ENCODE measurements at regions not wholly inside any gene's neighbourhood (a gene's known extent, or its start where the extent isn't known, plus 50 kb on each side); places are given as distances from the start of the nearest gene placed in this dataset.
"Not testable (repeated sequence)": the region's sequence is repeated elsewhere in the genome, so short reads cannot be mapped to it uniquely, and the experiment has no call there.

- DNase-seq (ENCODE audit: low spot score) (no peak), ATAC-seq (no peak)
- Mint-ChIP-seq H3K36me3 (no peaks in the 10 kb centered on the region), H3K27ac (no peak overlapping the region), H3K4me1 (peaks cover 2% of the 10 kb centered on the region; the same call in 1 of the 2 replicates), H3K9me3 (peaks cover 12% of the 10 kb centered on the region), H3K27me3 (ENCODE audit: low read depth) (no peaks in the 10 kb centered on the region), H3K4me3 (no peak overlapping the region)
- ChIA-PET CTCF (no interaction called here), POLR2A (no interaction called here)
- TF ChIP-seq PRRX2 (CRISPR knock-in tag; IDR thresholded peaks at IDR 0.05): no peak
These were observed 231.4 kb downstream of the NR2F1-AS1 start for GRCh38 chr5:93349613-93350012.

- ATAC-seq: no peak
- TF ChIP-seq TEAD4 (CRISPR knock-in tag; IDR thresholded peaks at IDR 0.05): no peak
- no peak for TF ChIP-seq ZNF263 (CRISPR knock-in tag; IDR thresholded peaks at IDR 0.05; ENCODE audit: low read depth)
- no peak for TF ChIP-seq ZNF671 (CRISPR knock-in tag; IDR thresholded peaks at IDR 0.05)
- no peak for TF ChIP-seq ARID4B (CRISPR knock-in tag; IDR thresholded peaks at IDR 0.05; ENCODE audit: borderline replicate concordance)
- no peak for TF ChIP-seq ATF6 (CRISPR knock-in tag; IDR thresholded peaks at IDR 0.05)
- no peak for TF ChIP-seq JAZF1 (CRISPR knock-in tag; IDR thresholded peaks at IDR 0.05)
- ChIA-PET CTCF (no interaction called here), POLR2A (no interaction called here)
- no peak for DNase-seq (ENCODE audit: low spot score)
- no peaks in the 10 kb centered on the region for H3K27me3 Mint-ChIP-seq (ENCODE audit: low read depth)
- H3K36me3 Mint-ChIP-seq: no peaks in the 10 kb centered on the region
- peaks cover 2% of the 10 kb centered on the region; the same call in 1 of the 2 replicates for H3K4me1 Mint-ChIP-seq
- H3K4me3 Mint-ChIP-seq: no peak overlapping the region
- peaks cover 12% of the 10 kb centered on the region for H3K9me3 Mint-ChIP-seq
- H3K27ac Mint-ChIP-seq: no peak overlapping the region
These were observed 232.8 kb downstream of the NR2F1-AS1 start for GRCh38 chr5:93348231-93348630.

- H3K27me3 Mint-ChIP-seq (ENCODE audit: low read depth); H3K4me3 Mint-ChIP-seq; H3K36me3 Mint-ChIP-seq; H3K4me1 Mint-ChIP-seq; CTCF ChIA-PET; POLR2A ChIA-PET; DNase-seq (ENCODE audit: low spot score); ATAC-seq; H3K9me3 Mint-ChIP-seq; H3K27ac Mint-ChIP-seq: not testable (repeated sequence)
These were observed 234.2 kb downstream of the NR2F1-AS1 start for GRCh38 chr5:93346850-93347249.

GRCh38 chr5:93346301-93346700 is 234.7 kb downstream of the NR2F1-AS1 start:
- ChIA-PET POLR2A (no interaction called here), CTCF (no interaction called here)
- DNase-seq (ENCODE audit: low spot score) (no peak), ATAC-seq (no peak)
- Mint-ChIP-seq H3K9me3 (peaks cover 7% of the 10 kb centered on the region), H3K4me3 (no peak overlapping the region), H3K4me1 (peaks cover 9% of the 10 kb centered on the region), H3K27ac (no peak overlapping the region), H3K36me3 (no peaks in the 10 kb centered on the region), H3K27me3 (ENCODE audit: low read depth) (no peaks in the 10 kb centered on the region)
- TF ChIP-seq ZNF281 (CRISPR knock-in tag; IDR thresholded peaks at IDR 0.05): no peak
- TF ChIP-seq ZNF532 (CRISPR knock-in tag; IDR thresholded peaks at IDR 0.05; ENCODE audit: borderline replicate concordance): no peak
- TF ChIP-seq ZBTB43 (CRISPR knock-in tag; IDR thresholded peaks at IDR 0.05): no peak
- TF ChIP-seq ATF2 (CRISPR knock-in tag; IDR thresholded peaks at IDR 0.05; ENCODE audit: borderline replicate concordance, low read depth): no peak
- TF ChIP-seq KAT7 (CRISPR knock-in tag; IDR thresholded peaks at IDR 0.05; ENCODE audit: borderline replicate concordance): no peak
